Transverse colon (tissue), 4 donors: ENCODE measurements at regions not wholly inside any gene's neighbourhood (a gene's known extent, or its start where the extent isn't known, plus 50 kb on each side); places are given as distances from the start of the nearest gene placed in this dataset.
"Not testable (repeated sequence)": the region's sequence is repeated elsewhere in the genome, so short reads cannot be mapped to it uniquely, and the experiment has no call there.

Source experiments
- DNase-seq: peaks from one replicate; pipeline ENCODE4 v3.0.0-alpha.2; 2019
- H3K27ac ChIP-seq, 4 donors: fragments of 200-600 bp; sonication (generic); 2 replicates each; pipeline ENCODE4 v1.5.1; 2016 to 2018; ENCODE audit warnings: inconsistent platforms in 4 of 4
- H3K27me3 ChIP-seq: fragments of 200-600 bp; sonication (generic); 2 replicates; pipeline ENCODE4 v1.5.1; 2017; ENCODE audit warnings: inconsistent platforms
- H3K36me3 ChIP-seq, 4 donors: fragments of 200-600 bp; sonication (generic); 2 replicates each; pipeline ENCODE4 v1.5.1; 2017 to 2019; ENCODE audit warnings: inconsistent platforms in 4 of 4
- H3K4me1 ChIP-seq, 4 donors: fragments of 200-600 bp; sonication (generic); 2 replicates each; pipeline ENCODE4 v1.5.1; 2017 to 2020; ENCODE audit warnings: inconsistent platforms in 4 of 4
- H3K4me3 ChIP-seq, 4 donors: fragments of 200-600 bp; sonication (generic); 1 replicate in 1 of 4; 2 replicates in 3 of 4; pipeline versions ENCODE4 v1.5.1 to v1.6.1; 2017 to 2019; ENCODE audit warnings: inconsistent platforms in 4 of 4
- H3K9me3 ChIP-seq, 2 donors: fragments of 200-600 bp; sonication (generic); 2 replicates each; pipeline ENCODE4 v1.5.1; 2017 to 2019; ENCODE audit warnings: inconsistent platforms in 2 of 2
- EP300 ChIP-seq: sonication (generic); formaldehyde crosslinking; IDR thresholded peaks from one replicate; pipeline ENCODE4 v1.6.1; 2017; ENCODE audit warnings: antibody characterized with exemption, low read depth
- POLR2A ChIP-seq: fragments of 450-650 bp; IDR thresholded peaks from one replicate; pipeline ENCODE4 v1.6.1; 2016; ENCODE audit warnings: antibody characterized with exemption, mild to moderate bottlenecking, moderate library complexity
- POLR2AphosphoS5 ChIP-seq, 3 donors: sonication (generic); formaldehyde crosslinking; IDR thresholded peaks; one replicate each; pipeline ENCODE4 v1.6.1; 2016; ENCODE audit warnings: antibody characterized with exemption in 3 of 3
- WGBS, 2 donors: methylation state at CpG; one replicate each; pipeline ENCODE4 v1.1.5; 2018; ENCODE audit warnings: low coverage in 1 of 2; 5-methylcytosine and 5-hydroxymethylcytosine counted together
- in situ Hi-C, 4 donors: fragments of 200-750 bp; cut with MboI; loops; one replicate each; pipeline versions ENCODE4 v1.15.0 to v1.15.1; 2017; ENCODE audit warnings: low sequenced_read_pairs in 3 of 4, low pct_ligation_motif_present in 1 of 4, low pct_unique_long_range_greater_than_20kb in 1 of 4
- intact Hi-C: fragments of 100-400 bp; cut with DNase I; formaldehyde crosslinking; loops from one replicate; pipeline ENCODE4 v1.15.1; 2023; ENCODE audit warnings: low total_unique reads
- TF ChIP-seq, protein P1 (sequence below), 5 experiments: fragments of 200-600 bp in 3 of 5; fragments of 450-650 bp in 2 of 5; sonication (generic) in 3 of 5; IDR thresholded peaks; 1 replicate in 2 of 5; 2 replicates in 3 of 5; pipeline ENCODE4 v1.5.1; 2016 to 2017; ENCODE audit warnings: antibody characterized with exemption in 5 of 5, inconsistent platforms in 3 of 5, mild to moderate bottlenecking in 2 of 5, moderate library complexity in 1 of 5

DNA sequence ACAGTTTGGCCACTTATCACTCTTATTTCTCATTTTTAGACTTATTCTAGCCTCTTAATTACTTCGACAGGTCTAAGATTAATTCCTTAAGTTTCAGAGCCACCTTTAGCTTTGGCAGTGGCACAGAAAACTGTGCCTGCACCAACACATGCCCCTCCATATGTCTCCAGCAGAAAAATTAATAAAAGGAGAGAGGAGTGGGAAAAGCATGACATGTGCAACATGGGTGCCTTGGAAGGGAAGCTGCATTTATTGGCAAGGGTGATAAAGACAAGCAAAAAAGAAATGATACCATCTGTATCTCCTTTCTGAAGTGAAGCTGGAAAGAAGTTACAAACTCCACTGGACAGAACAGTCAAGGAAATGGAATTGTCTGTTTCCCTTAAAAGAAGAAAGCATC is 121.7 kb upstream of the CFAP20DC start:
- intact Hi-C loops: no loop called here
- no peaks in the 10 kb centered on the region for H3K36me3 ChIP-seq
- WGBS, 2 donors: 78 to 81% methylated on average over 1 of the region's 1 CpG
- H3K4me1 ChIP-seq: no peaks in the 10 kb centered on the region
- no peak overlapping the region for H3K27ac ChIP-seq
- H3K9me3 ChIP-seq: no peaks in the 10 kb centered on the region
- TF ChIP-seq EP300: no peak
- TF ChIP-seq, protein P1, sequence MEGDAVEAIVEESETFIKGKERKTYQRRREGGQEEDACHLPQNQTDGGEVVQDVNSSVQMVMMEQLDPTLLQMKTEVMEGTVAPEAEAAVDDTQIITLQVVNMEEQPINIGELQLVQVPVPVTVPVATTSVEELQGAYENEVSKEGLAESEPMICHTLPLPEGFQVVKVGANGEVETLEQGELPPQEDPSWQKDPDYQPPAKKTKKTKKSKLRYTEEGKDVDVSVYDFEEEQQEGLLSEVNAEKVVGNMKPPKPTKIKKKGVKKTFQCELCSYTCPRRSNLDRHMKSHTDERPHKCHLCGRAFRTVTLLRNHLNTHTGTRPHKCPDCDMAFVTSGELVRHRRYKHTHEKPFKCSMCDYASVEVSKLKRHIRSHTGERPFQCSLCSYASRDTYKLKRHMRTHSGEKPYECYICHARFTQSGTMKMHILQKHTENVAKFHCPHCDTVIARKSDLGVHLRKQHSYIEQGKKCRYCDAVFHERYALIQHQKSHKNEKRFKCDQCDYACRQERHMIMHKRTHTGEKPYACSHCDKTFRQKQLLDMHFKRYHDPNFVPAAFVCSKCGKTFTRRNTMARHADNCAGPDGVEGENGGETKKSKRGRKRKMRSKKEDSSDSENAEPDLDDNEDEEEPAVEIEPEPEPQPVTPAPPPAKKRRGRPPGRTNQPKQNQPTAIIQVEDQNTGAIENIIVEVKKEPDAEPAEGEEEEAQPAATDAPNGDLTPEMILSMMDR (IDR thresholded peaks at IDR 0.05): no peak
- no peak for TF ChIP-seq POLR2AphosphoS5 (IDR thresholded peaks at IDR 0.05)
- TF ChIP-seq POLR2A: no peak
- no peak for DNase-seq
- no peaks in the 10 kb centered on the region for H3K27me3 ChIP-seq
- in situ Hi-C loops: no loop called here
- no peak overlapping the region for H3K4me3 ChIP-seq

DNA sequence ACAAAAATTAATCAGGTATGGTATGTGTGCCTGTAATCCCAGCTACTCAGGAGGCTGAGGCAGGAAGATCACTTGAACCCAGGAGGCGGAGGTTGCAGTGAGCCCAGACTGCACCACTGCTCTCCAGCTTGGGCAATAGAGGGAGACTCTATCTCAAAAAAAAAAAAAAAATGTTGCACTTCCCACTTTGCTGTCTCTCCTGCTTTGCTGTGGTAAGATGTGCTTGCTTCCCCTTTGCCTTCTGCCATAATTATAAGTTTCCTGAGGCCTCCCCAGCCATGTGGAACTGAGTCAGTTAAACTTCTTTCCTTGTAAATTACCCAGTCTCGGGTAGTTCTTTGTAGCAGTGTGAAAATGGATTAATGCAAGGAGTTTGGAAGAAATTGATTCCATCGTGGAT is 120.3 kb upstream of the CFAP20DC start:
- H3K27me3 ChIP-seq, in situ Hi-C loops, H3K4me1 ChIP-seq, DNase-seq, H3K4me3 ChIP-seq, H3K27ac ChIP-seq, intact Hi-C loops, H3K9me3 ChIP-seq, H3K36me3 ChIP-seq: not testable (repeated sequence)
- WGBS, 2 donors: 83 to 100% methylated on average over 1 to 3 of the region's 3 CpGs

DNA sequence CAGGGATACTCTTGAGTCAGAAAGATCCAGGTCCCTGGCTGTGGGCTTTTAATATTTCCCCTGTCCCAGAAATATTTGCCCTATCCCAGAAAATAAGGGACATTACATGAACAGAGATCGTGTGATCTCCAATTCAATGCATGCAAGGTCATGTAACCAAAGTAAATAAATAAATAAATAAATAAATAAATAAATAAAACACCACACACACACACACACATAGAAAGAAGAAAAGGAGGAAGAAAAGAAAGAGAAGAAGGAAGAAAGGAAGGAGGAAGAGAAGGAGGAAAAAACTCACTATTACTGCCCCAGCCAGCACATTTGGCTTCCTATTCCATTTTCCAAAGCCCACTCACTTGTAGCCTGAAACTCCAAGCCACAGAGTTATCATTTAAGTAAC is 117.9 kb upstream of the CFAP20DC start:
- H3K27me3 ChIP-seq: no peaks in the 10 kb centered on the region
- no peaks in the 10 kb centered on the region for H3K4me1 ChIP-seq
- H3K27ac ChIP-seq: no peak overlapping the region
- 71 to 88% methylated on average over 1 of the region's 1 CpG for WGBS, 2 donors
- no peak for DNase-seq
- H3K36me3 ChIP-seq: no peaks in the 10 kb centered on the region
- no peaks in the 10 kb centered on the region for H3K9me3 ChIP-seq
- no peak for TF ChIP-seq POLR2A
- no peak for TF ChIP-seq POLR2AphosphoS5 (IDR thresholded peaks at IDR 0.05)
- TF ChIP-seq EP300: no peak
- in situ Hi-C loops (no loop called here), intact Hi-C loops (no loop called here)
- H3K4me3 ChIP-seq: no peak overlapping the region

DNA sequence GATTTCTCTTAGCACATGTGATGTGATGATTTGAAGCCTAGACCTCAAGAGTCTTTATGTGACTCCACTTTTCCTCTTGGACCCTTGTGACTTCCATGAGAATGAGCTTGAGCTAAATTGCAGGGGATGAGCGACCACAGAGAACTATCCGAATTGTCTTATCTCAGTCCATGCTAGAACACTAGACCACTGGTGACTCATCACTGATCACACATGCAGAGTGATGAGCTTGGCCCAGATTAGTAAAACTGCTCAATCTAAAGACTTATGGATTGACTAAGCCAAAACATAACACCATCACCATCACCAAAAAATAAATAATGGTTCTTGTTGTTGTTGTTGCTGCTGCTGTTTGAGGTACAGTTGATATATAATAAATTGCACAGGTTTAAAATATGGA is 114.1 kb upstream of the CFAP20DC start:
- Histone ChIP-seq H3K27me3 (no peaks in the 10 kb centered on the region), H3K36me3 (no peaks in the 10 kb centered on the region), H3K4me1 (no peaks in the 10 kb centered on the region), H3K9me3 (no peaks in the 10 kb centered on the region), H3K27ac (no peak overlapping the region), H3K4me3 (no peak overlapping the region)
- in situ Hi-C loops: no loop called here
- DNase-seq: no peak
- intact Hi-C loops: no loop called here
- no peak for TF ChIP-seq POLR2A
- WGBS, 2 donors: 88% methylated on average over 2 of the region's 2 CpGs; no CpG with 5 or more reads in 1 of the 2 donors

DNA sequence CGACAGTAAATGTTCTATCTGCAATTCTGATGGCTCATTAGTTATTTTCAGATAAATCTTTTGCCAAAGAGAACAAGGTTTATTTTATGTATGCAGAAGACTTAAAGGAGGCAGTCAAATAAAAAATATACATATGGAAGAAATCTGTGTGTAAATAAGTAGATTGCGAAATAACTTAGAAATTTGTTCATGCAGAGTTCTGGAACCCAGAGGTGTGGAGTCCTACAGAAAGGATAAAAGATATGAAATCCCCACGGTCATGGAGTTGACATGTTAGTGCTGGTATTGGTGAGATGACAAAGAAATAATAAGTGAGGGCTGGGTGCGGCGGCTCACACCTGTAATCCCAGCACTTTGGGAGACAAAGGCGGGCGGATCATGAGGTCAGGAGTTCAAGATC is 111.2 kb upstream of the CFAP20DC start:
- in situ Hi-C loops (no loop called here), intact Hi-C loops (no loop called here)
- H3K27me3 ChIP-seq: no peaks in the 10 kb centered on the region

More for the DNA sequence above, 111.2 kb upstream of the CFAP20DC start:
- WGBS, 2 donors: 92 to 97% methylated on average over 7 of the region's 7 CpGs
- Histone ChIP-seq H3K36me3 (no peaks in the 10 kb centered on the region), H3K4me3 (no peak overlapping the region), H3K4me1 (no peaks in the 10 kb centered on the region), H3K9me3 (no peaks in the 10 kb centered on the region), H3K27ac (no peak overlapping the region)
- DNase-seq: no peak
- TF ChIP-seq, protein P1 (IDR thresholded peaks at IDR 0.05): no peak
- no peak for TF ChIP-seq POLR2A
- no peak for TF ChIP-seq POLR2AphosphoS5 (IDR thresholded peaks at IDR 0.05)
